Right ventricle myocardium superior (tissue), 1 donor: ENCODE measurements at regions not wholly inside any gene's neighbourhood (a gene's known extent, or its start where the extent isn't known, plus 50 kb on each side); places are given as distances from the start of the nearest gene placed in this dataset.
"Not testable (repeated sequence)": the region's sequence is repeated elsewhere in the genome, so short reads cannot be mapped to it uniquely, and the experiment has no call there.

Experiments used
- ATAC-seq: fragments of 200-7000 bp; cut with Tn5 transposase; one replicate; pipeline ENCODE4 v1.9.1; 2020; ENCODE audit warnings: mild to moderate bottlenecking; ENCODE audit not compliant: poor library complexity
- DNase-seq: peaks from one replicate; pipeline ENCODE4 v3.0.0-alpha.2; 2020
- intact Hi-C: fragments of 100-400 bp; cut with DNase I; formaldehyde crosslinking; loops from one replicate; pipeline ENCODE4 v1.11.2; 2022
- donor health status: DM: no; HTN: yes; CAD: no; lungs with severe emphysema.

DNA sequence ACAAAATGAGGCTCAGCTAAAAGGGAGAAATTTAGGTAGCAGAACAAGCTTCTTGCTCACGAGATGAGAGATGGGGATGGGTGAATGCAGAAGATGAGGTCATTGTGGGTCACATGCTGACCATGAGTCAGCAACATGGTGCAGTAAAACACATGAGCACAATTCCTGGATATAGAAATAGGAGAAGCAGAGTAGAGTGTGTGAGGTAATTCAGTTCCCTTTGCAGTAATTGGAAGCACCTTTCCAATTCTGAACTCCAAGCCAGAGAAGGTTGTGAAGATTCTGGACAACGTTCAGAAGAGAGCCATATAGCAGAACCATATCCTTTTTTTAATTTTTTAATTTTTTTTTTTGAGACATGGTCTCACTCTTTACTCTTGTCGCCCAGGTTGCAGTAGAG, 62.0 kb upstream of the LMNTD1 start:
- DNase-seq (no peak), ATAC-seq (no peak)
- intact Hi-C loops: no loop called here

DNA sequence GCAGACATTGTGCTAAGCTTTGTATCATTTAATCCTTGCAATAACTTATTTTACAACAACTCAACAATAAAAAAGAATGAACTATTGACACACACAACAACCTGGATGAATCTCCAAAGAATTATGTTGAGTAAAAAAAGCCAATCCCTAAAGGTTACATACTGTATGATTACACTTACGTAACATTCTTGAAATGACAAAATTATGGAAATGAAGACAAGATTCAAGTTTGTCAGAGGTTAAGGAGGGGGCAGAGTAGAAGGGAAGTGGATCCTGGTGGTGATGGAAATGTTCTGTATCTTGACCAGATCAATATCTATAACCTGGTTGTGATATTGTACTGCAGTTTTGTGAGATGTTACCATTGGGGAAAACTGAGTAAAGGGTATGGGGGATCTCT, 63.2 kb upstream of the LMNTD1 start:
- no peak for DNase-seq
- ATAC-seq: no peak
- intact Hi-C loops: no loop called here

DNA sequence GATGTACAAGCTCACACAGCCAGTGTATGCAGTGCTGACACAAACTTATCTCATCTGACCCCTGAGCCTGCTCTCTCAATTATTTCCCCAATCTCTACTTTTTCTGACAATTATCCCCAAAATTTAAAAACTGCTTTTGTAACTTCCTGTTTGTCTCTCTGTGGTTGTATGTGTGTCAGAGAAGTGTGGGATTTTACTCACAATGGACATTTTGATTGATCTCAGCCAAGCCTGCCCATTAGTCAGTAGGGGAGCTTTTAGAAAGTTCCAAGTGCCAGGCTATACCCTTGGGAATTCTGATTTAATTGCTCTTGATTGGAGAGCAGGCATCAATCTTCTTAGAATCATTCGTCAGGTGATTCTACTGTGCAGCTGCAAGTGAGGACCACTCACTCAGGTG, 64.9 kb upstream of the LMNTD1 start:
- ATAC-seq (no peak), DNase-seq (no peak)
- intact Hi-C loops: no loop called here

DNA sequence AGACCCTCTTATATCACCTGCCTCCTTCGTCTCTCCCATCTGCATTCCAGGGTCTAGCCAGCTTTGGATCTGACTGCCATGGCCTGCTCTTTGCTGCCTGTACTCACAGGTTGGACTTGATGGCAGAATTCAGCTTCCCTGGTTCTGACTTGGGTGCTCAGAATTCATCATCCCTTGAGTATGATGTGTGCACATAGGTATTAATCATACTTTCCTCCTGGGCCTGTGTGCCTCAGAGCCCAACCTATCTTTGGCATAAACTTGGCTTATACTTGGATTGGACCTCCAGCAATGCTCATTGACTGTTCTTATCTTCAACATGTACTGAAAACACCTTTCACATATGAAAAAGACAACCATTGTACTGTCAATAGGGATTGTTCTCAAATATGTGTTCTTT, 70.7 kb upstream of the LMNTD1 start:
- no peak for ATAC-seq
- intact Hi-C loops: no loop called here
- no peak for DNase-seq

DNA sequence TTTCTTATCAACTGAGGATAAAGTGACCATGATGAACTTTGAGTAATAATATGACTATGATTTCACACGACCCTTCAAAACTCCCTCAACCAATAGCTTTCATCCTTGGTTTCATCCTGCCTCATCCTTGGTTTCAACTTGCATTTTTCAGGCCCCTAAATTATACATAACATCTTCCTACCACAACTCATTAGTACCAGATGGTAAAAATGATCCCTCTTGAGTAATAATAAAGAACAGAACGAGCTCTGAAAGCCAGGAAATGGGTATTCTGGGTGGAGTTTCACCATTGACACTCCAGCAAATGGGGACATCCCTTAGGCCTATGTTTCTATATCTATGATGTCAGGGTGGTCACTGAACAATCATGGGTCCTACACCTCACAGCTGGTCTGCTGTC, 72.1 kb upstream of the LMNTD1 start:
- DNase-seq (no peak), ATAC-seq (no peak)
- intact Hi-C loops: no loop called here

DNA sequence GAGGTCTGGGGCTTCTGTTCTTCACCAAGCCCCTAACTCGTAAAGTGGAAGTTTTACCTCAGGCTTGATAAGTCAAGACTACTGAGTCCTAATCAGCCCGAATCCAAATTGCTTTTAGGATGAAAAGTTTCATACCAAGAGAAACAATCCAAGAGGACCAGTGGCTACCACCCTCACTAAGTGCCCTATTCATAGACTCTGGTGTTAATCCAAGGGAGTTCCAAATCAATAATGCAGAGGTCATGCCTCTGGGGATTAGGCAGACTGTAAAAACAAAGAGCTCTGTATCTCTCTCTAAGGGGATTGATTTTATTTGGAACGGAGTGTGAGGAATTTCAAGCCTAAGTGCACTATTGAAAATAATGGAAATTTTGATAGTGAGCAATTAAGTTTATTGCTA, 76.3 kb upstream of the LMNTD1 start:
- intact Hi-C loops: no loop called here
- no peak for ATAC-seq
- DNase-seq: no peak

DNA sequence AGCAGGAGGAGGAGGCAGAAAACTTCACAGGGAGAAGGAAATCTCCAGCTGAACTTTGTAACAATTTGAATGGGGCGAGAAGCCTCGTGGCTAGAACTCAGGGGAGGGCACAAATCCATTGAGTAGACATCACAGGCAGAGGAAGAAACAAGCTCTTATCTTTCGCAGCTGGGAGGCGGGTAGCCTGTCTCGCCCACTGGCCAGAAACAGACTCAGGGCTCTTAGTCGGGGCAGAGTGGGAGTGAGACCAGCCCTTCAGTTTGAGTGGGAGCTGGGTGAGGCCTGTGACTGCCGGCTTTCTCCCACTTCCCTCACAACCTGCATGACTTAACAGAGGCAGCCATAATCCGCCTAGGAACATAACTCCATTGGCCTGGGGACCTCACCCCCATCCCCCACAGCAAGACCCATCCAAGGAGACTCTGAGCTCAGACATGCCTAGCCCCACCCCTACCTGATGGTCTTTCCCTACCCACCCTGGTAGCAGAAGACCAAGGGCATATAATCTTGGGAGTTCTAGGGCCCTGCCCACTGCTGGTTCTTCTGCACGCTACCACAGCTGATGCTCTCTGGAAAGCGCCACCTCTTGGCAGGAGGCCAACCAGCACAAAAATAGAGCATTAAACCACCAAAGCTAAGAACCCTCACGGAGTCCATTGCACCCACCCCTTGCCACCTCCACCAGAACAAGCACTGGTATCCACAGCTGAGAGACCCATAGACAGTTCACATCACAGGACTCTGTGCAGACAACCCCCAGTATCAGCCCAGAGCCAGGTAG, 77.8 kb upstream of the LMNTD1 start:
- intact Hi-C loops: not testable (repeated sequence)

DNA sequence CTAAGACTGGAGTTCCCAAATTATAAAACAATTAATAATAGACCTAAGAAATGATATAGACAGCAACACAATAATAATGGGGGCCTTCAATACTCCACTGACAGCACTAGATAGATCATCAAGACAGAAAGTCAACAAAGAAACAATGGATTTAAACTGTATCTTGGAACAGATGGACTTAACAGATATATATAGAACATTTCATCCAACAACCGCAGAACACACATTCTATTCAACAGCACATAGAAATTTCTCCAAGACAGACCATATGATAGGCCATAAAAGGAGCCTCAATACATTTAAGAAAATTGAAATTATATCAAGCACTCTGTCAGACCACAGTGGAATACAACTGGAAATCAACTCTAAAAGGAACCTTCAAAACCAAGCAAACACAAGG, 80.1 kb upstream of the LMNTD1 start:
- DNase-seq, ATAC-seq, intact Hi-C loops: not testable (repeated sequence)

More for the DNA sequence above, 77.8 kb upstream of the LMNTD1 start:
- not testable (repeated sequence) for ATAC-seq, DNase-seq

DNA sequence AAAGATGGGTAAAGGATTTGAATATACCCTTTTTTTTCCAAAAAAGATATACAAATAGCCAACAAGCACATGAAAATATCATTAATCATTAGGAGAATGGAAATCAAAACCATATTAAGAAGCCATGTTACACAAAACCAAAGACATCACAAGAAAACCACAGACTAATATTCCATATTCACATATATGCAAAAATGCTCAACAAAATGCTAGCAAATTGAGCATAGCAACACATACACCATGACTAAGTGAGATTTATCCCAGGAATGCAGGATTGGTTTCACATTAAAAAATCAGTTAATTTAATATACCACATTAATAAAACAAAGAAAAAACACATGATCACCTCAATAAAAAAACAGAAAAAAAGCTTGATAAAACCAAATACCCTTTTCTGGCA, 84.7 kb upstream of the LMNTD1 start:
- ATAC-seq: no peak
- intact Hi-C loops: no loop called here
- DNase-seq: no peak

DNA sequence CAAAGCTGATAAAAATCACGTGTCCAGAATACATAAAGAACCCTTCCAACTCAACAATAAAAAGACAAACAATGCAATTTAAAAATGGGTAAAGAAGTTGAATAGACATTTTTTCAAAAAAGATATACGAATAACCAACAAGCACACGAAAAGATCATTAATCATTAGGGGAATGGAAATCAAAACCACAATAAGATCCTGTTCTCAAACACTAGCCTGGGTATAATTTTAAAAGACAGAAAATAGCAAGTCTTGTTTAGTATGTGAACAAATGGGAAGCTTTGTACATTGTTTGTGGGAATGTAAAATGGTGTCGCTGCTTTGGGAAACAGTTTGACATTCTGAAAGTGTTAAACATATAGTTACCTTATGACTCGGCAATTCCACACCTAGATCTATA, 86.3 kb upstream of the LMNTD1 start:
- no peak for DNase-seq
- ATAC-seq: no peak
- intact Hi-C loops: no loop called here

DNA sequence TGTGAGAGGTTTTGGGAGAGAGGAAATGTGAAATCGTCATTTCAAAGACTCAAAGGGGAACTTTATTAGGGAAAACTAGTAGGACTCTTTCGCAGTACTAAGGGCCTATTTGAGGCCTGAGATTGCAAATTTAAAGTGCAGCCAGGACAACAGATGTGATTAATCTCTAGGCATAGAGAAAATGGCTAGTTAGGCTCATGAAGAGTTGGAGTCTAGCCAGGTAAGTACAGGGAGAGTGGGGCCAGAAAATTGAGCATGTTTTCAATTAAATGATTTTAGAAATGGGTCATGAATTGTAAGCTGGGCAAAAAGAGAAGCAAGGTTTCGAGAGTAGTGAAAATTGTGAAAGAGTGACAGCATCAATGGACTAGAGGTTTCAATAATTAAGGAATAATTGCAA, 91.9 kb upstream of the LMNTD1 start:
- ATAC-seq: peak; percentile 62
- DNase-seq: no peak

DNA sequence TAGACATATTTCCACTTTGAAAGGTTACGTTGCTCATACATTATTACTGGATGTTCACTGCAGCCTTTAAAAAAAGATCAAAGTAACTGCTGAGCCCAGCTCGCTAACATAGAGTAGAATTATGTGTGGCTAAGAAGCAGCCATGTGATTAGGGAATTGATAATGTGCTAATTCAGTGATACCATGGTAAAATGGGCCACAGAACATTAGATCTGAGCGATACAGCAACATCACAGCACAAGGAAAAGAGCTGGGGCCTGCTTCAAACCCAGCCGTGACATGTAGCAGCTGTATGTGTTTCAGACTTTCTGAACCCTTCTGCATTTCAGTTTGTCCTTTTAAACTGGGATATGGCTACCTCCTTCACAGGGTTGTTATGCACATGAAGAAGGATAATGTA, 92.3 kb upstream of the LMNTD1 start:
- no peak for DNase-seq
- no peak for ATAC-seq
- intact Hi-C loops: no loop called here

More for the DNA sequence above, 91.9 kb upstream of the LMNTD1 start:
- intact Hi-C loops: no loop called here

DNA sequence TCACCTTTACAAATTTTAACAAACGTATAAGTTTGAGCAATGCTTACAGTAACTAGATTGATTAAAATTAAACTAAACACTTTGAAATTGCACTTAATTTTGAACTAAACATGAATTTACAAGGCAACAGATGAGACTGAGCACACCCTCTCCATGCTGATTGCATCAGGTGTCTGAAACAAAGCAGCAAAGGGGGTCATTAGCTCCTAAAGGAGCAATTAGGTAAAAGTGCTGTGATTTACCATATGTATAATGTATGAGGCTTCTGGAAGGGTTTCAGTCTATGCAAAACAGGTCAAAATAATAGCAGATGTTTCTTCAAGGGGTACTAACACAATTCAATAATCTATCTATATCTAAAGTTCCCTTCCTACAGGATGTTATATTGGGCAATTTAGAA, 98.8 kb upstream of the LMNTD1 start:
- DNase-seq: no peak
- no peak for ATAC-seq
- intact Hi-C loops: no loop called here

DNA sequence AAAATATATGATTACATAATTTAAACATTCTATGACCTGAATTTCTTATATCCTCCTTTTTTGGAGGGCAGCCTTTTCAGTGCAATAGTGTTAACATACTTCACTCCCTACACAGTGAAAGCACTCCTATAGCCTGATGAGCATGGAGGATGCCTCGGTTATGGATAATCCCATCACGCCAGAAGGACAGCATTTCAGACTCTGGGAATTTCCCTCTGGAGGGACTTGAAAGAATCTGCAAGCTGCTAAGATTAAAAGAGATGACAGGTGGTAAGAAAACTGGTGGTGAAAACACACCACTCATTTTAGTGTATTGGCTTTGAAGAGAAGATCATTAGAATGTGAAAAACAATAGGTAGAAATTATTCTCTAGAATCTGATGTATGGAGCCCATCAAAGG, 99.3 kb upstream of the LMNTD1 start:
- intact Hi-C loops: no loop called here
- ATAC-seq (no peak), DNase-seq (no peak)

DNA sequence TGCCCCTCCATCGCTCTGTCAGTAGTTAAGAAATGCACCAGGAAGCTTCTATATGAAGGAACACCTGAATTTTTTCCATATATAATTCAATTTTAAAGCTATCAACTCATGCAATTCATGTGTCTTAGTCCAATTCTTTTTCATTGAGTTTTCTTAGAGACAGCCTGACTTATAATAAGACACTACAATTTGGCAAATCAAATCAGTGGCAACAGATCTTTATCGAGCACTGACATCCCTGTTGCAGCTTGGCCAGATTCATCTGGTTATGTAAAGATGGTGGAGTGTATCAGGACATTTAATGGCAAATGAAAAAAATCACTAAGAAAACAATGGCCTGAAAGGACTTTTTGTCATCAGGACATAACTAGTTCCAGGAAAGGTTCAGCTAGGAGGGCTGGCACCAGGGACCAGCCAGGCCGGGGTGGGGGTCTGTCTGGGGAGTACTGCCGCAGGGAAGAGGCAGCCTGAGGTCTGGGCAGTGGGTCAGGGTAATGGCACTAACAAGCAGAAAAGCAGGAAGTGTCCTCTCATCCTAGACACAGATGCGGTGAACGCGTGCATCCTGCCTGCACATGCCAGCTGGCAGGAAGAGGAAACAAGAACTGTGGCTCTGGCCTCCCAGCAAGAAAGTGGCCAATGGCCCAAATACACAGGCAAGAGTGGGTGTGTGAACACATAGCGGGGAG, 100.5 kb upstream of the LMNTD1 start:
- intact Hi-C loops: no loop called here
- DNase-seq (peak; percentile 38), ATAC-seq (peak; percentile 15)

DNA sequence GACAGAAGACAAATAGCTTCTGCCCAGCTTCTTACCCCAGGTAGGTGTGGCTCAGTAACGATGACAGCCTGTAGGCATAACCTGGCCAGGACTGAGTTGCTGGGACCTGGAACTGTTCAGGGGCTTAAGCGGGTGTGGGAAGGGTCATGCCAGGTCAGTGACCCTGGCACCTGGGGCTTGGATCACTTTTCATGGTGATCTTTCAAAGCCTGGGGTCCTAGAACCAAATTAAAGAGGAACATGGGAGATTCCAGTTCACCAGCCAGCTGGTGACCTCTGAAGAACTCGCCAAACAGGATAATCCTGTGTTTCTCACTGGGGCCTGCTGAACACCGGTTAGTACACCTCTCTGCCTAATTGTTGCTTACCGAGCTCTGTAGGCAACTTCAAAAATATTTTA, 102.6 kb upstream of the LMNTD1 start:
- ATAC-seq: no peak
- intact Hi-C loops: no loop called here
- no peak for DNase-seq

DNA sequence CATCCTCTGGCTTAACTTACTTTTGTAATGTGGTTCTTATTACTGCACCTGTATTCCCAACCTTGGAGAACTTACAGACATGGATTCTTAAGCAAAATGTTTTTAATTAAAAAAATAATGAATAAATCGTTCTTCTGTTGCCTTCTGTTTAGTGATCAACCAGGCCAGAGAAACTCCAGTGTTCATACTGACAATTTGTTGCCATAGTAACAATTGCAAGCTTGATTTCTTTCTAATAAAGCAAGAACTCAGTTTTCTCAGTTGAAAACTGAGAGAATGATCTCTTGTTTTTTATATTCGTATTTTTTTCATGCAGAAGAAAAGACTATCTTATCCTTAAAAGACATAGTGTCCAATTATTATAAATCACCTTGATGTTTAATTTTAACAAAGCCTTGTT, 106.5 kb upstream of the LMNTD1 start:
- DNase-seq (no peak), ATAC-seq (no peak)
- intact Hi-C loops: no loop called here

DNA sequence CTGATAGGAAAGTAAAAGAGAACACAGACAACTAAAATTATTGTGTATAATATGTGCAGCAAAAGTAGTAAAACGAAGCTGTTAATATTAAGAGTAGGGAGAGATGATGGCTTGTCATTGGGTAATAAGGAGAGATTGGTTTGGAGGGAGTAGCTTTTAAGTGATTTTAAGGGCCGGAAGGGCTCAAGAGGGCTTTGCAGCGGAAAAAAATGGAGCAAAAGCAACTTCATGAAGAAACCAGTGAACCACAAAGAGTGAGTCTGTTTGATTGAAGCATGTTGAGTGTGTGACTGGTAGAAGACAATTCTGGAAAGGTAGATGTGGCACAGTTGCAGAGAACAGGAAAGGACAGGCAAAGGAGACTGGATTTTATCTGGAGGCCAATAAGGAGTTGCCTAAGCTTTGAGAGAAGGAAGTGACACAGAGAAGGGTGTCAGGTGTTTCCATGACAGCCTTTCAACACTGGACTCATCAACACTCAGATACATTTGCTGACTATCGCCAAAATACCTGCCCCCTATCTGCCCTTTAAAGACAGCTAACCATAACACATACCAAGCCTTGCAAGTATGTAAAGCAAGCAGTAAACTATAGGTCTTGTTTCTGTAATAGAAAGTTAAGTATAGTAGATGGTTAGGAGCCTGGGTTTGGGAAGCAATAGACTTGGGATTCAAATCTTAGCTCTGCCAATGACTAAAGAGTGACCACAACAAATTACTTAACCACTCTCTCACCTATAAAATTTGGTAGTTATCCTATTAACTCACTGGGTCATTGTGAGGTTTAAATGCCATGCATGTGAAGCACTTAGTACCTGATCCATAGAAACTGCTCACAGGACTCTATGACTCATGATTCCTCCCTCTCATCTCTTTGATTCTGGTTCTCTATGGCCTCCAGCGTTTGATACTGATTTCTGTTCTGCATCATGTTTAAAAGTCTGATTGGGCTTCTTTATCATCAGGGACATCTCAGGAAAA, 117.3 kb upstream of the LMNTD1 start:
- intact Hi-C loops: no loop called here
- DNase-seq (no peak), ATAC-seq (no peak)

DNA sequence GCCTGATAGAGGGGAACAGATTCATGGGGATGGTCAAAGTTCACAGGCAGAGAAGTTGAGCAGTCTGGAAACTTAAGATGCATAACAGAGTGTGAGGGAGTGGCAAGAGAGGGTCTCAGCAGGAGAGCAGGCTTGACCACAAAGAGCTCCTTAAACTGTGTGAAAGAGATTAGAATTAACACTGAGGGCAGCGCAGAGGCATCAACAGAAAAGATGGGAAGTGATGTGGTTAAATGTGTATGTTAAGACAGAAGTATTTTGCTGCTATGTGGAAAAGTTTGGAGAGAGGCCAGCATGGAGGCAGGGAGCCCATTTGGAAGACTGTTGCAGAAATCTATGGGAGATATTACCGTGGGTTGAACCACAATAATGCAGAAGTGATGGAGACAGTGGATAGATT, 122.7 kb upstream of the LMNTD1 start:
- no peak for DNase-seq
- ATAC-seq: no peak
- intact Hi-C loops: no loop called here
